Sigmoid colon (tissue), 4 donors: ENCODE measurements at regions not wholly inside any gene's neighbourhood (a gene's known extent, or its start where the extent isn't known, plus 50 kb on each side); places are given as distances from the start of the nearest gene placed in this dataset.

Experiments
- CTCF ChIP-seq, 4 experiments: fragments of 450-650 bp in 3 of 4; fragments of 200-600 bp in 1 of 4; IDR thresholded peaks; one replicate each; pipeline ENCODE4 v1.5.1; 2016 to 2019; ENCODE audit warnings: antibody characterized with exemption in 4 of 4, mild to moderate bottlenecking in 3 of 4, moderate library complexity in 2 of 4
- EP300 ChIP-seq, 4 donors: sonication (generic); formaldehyde crosslinking; IDR thresholded peaks; one replicate each; pipeline ENCODE4 v1.6.1; 2017; ENCODE audit warnings: antibody characterized with exemption in 4 of 4
- POLR2A ChIP-seq, 2 donors: fragments of 450-650 bp; IDR thresholded peaks; one replicate each; pipeline ENCODE4 v1.6.1; 2016; ENCODE audit warnings: antibody characterized with exemption in 2 of 2, mild to moderate bottlenecking in 2 of 2, moderate library complexity in 2 of 2
- POLR2AphosphoS5 ChIP-seq, 4 donors: sonication (generic); formaldehyde crosslinking; IDR thresholded peaks; one replicate each; pipeline ENCODE4 v1.6.1; 2017; ENCODE audit warnings: antibody characterized with exemption in 4 of 4

- TF ChIP-seq CTCF (IDR thresholded peaks at IDR 0.05) (no peak), POLR2A (IDR thresholded peaks at IDR 0.05) (no peak), EP300 (IDR thresholded peaks at IDR 0.05) (no peak), POLR2AphosphoS5 (IDR thresholded peaks at IDR 0.05) (no peak)
Measured at GRCh38 chrX:121333942-121334341, 286.5 kb downstream of the GLUD2 start.
